ENCODE measurements at regions not wholly inside any gene's neighbourhood (a gene's known extent, or its start where the extent isn't known, plus 50 kb on each side); places are given as distances from the start of the nearest gene placed in this dataset.

- ATAC-seq = no peak
- no peak for TF ChIP-seq ZFP3 (CRISPR knock-in tag; IDR thresholded peaks at IDR 0.05)
- TF ChIP-seq ZNF8 (CRISPR knock-in tag; IDR thresholded peaks at IDR 0.05) = no peak
- no peak for TF ChIP-seq CSDC2 (CRISPR knock-in tag; IDR thresholded peaks at IDR 0.05)
- no peak for TF ChIP-seq PPARA (CRISPR knock-in tag; IDR thresholded peaks at IDR 0.05; ENCODE audit: borderline replicate concordance)
- TF ChIP-seq SNAI2 (CRISPR knock-in tag; IDR thresholded peaks at IDR 0.05) = no peak
- no peak for TF ChIP-seq TCF4 (CRISPR knock-in tag; IDR thresholded peaks at IDR 0.05; ENCODE audit: borderline replicate concordance)
- TF ChIP-seq ISL1 (CRISPR knock-in tag; IDR thresholded peaks at IDR 0.05) = no peak
- TF ChIP-seq GLIS3 (CRISPR knock-in tag; IDR thresholded peaks at IDR 0.05) = no peak
- TF ChIP-seq ARNTL (CRISPR knock-in tag; IDR thresholded peaks at IDR 0.05; ENCODE audit: borderline replicate concordance, low read depth) = no peak
- no peak for TF ChIP-seq ZFP30 (CRISPR knock-in tag; IDR thresholded peaks at IDR 0.05)
- no peak for TF ChIP-seq OSR1 (CRISPR knock-in tag; IDR thresholded peaks at IDR 0.05)
- no peak for TF ChIP-seq RARB (CRISPR knock-in tag; IDR thresholded peaks at IDR 0.05)
- TF ChIP-seq, protein P1, sequence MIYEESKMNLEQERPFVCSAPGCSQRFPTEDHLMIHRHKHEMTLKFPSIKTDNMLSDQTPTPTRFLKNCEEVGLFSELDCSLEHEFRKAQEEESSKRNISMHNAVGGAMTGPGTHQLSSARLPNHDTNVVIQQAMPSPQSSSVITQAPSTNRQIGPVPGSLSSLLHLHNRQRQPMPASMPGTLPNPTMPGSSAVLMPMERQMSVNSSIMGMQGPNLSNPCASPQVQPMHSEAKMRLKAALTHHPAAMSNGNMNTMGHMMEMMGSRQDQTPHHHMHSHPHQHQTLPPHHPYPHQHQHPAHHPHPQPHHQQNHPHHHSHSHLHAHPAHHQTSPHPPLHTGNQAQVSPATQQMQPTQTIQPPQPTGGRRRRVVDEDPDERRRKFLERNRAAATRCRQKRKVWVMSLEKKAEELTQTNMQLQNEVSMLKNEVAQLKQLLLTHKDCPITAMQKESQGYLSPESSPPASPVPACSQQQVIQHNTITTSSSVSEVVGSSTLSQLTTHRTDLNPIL (CRISPR knock-in tag; IDR thresholded peaks at IDR 0.05; ENCODE audit: low read depth) = no peak
Observed at GRCh38 chr5:135759149-135759784, 75.2 kb upstream of the SLC25A48 start.

- no peak for ATAC-seq
- TF ChIP-seq ESRRG (CRISPR knock-in tag; IDR thresholded peaks at IDR 0.05) (no peak), GLIS3 (CRISPR knock-in tag; IDR thresholded peaks at IDR 0.05) (no peak), RARB (CRISPR knock-in tag; IDR thresholded peaks at IDR 0.05) (no peak), CSRNP3 (CRISPR knock-in tag; IDR thresholded peaks at IDR 0.05) (no peak), CSDC2 (CRISPR knock-in tag; IDR thresholded peaks at IDR 0.05) (no peak), ISL1 (CRISPR knock-in tag; IDR thresholded peaks at IDR 0.05) (no peak), TOX (CRISPR knock-in tag; IDR thresholded peaks at IDR 0.05; ENCODE audit: borderline replicate concordance) (no peak), ZNF565 (CRISPR knock-in tag; conservative IDR thresholded peaks at IDR 0.05; ENCODE audit: low read depth) (no peak), SNAI2 (CRISPR knock-in tag; IDR thresholded peaks at IDR 0.05) (no peak), TCF4 (CRISPR knock-in tag; IDR thresholded peaks at IDR 0.05; ENCODE audit: borderline replicate concordance) (no peak), ZC3H10 (CRISPR knock-in tag; IDR thresholded peaks at IDR 0.05) (no peak)
- TF ChIP-seq, protein P2, sequence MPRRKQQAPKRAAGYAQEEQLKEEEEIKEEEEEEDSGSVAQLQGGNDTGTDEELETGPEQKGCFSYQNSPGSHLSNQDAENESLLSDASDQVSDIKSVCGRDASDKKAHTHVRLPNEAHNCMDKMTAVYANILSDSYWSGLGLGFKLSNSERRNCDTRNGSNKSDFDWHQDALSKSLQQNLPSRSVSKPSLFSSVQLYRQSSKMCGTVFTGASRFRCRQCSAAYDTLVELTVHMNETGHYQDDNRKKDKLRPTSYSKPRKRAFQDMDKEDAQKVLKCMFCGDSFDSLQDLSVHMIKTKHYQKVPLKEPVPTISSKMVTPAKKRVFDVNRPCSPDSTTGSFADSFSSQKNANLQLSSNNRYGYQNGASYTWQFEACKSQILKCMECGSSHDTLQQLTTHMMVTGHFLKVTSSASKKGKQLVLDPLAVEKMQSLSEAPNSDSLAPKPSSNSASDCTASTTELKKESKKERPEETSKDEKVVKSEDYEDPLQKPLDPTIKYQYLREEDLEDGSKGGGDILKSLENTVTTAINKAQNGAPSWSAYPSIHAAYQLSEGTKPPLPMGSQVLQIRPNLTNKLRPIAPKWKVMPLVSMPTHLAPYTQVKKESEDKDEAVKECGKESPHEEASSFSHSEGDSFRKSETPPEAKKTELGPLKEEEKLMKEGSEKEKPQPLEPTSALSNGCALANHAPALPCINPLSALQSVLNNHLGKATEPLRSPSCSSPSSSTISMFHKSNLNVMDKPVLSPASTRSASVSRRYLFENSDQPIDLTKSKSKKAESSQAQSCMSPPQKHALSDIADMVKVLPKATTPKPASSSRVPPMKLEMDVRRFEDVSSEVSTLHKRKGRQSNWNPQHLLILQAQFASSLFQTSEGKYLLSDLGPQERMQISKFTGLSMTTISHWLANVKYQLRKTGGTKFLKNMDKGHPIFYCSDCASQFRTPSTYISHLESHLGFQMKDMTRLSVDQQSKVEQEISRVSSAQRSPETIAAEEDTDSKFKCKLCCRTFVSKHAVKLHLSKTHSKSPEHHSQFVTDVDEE (CRISPR knock-in tag; IDR thresholded peaks at IDR 0.05) = no peak
- TF ChIP-seq, protein P3, sequence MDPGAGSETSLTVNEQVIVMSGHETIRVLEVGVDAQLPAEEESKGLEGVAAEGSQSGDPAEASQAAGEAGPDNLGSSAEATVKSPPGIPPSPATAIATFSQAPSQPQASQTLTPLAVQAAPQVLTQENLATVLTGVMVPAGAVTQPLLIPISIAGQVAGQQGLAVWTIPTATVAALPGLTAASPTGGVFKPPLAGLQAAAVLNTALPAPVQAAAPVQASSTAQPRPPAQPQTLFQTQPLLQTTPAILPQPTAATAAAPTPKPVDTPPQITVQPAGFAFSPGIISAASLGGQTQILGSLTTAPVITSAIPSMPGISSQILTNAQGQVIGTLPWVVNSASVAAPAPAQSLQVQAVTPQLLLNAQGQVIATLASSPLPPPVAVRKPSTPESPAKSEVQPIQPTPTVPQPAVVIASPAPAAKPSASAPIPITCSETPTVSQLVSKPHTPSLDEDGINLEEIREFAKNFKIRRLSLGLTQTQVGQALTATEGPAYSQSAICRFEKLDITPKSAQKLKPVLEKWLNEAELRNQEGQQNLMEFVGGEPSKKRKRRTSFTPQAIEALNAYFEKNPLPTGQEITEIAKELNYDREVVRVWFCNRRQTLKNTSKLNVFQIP (CRISPR knock-in tag; IDR thresholded peaks at IDR 0.05; ENCODE audit: borderline replicate concordance, low read depth) = no peak
- TF ChIP-seq, protein P1 (CRISPR knock-in tag; IDR thresholded peaks at IDR 0.05; ENCODE audit: low read depth) = no peak
Observed at GRCh38 chr5:135753990-135754389, 80.5 kb upstream of the SLC25A48 start.

GRCh38 chr5:135750506-135750905, 84.0 kb upstream of the SLC25A48 start:
- no peak for ATAC-seq
- no peak for TF ChIP-seq PATZ1 (CRISPR knock-in tag; IDR thresholded peaks at IDR 0.05; ENCODE audit: borderline replicate concordance)
- TF ChIP-seq RARB (CRISPR knock-in tag; IDR thresholded peaks at IDR 0.05) = no peak
- no peak for TF ChIP-seq TOX (CRISPR knock-in tag; IDR thresholded peaks at IDR 0.05; ENCODE audit: borderline replicate concordance)
- TF ChIP-seq TCF4 (CRISPR knock-in tag; IDR thresholded peaks at IDR 0.05; ENCODE audit: borderline replicate concordance) = no peak
- no peak for TF ChIP-seq CSRNP3 (CRISPR knock-in tag; IDR thresholded peaks at IDR 0.05)
- TF ChIP-seq ZFP30 (CRISPR knock-in tag; IDR thresholded peaks at IDR 0.05) = no peak
- no peak for TF ChIP-seq SNAI2 (CRISPR knock-in tag; IDR thresholded peaks at IDR 0.05)
- TF ChIP-seq ARNTL (CRISPR knock-in tag; IDR thresholded peaks at IDR 0.05; ENCODE audit: borderline replicate concordance, low read depth) = no peak
- TF ChIP-seq ZC3H10 (CRISPR knock-in tag; IDR thresholded peaks at IDR 0.05) = no peak
- TF ChIP-seq ZFP3 (CRISPR knock-in tag; IDR thresholded peaks at IDR 0.05) = no peak
- TF ChIP-seq, protein P1 (CRISPR knock-in tag; IDR thresholded peaks at IDR 0.05; ENCODE audit: low read depth) = no peak
- TF ChIP-seq ESRRG (CRISPR knock-in tag; IDR thresholded peaks at IDR 0.05) = no peak
- no peak for TF ChIP-seq PPARA (CRISPR knock-in tag; IDR thresholded peaks at IDR 0.05; ENCODE audit: borderline replicate concordance)
- no peak for TF ChIP-seq GLIS3 (CRISPR knock-in tag; IDR thresholded peaks at IDR 0.05)
- TF ChIP-seq OSR1 (CRISPR knock-in tag; IDR thresholded peaks at IDR 0.05) = no peak
- no peak for TF ChIP-seq ZNF8 (CRISPR knock-in tag; IDR thresholded peaks at IDR 0.05)

Data from SK-N-SH treated with all-trans-retinoic acid at 6 μM for 48 hours (cell line).